ENCODE measurements at regions not wholly inside any gene's neighbourhood (a gene's known extent, or its start where the extent isn't known, plus 50 kb on each side); places are given as distances from the start of the nearest gene placed in this dataset.

- no peak for TF ChIP-seq CTCF (IDR thresholded peaks at IDR 0.05; ENCODE audit: low read depth, low read length)
- TF ChIP-seq MAX (IDR thresholded peaks at IDR 0.05; ENCODE audit: low read depth, low read length), result no peak
Observed at GRCh38 chrX:6694977-6695376, 160.1 kb upstream of the VCX3A start.

Measured in NB4 (cell line).